ENCODE measurements at regions not wholly inside any gene's neighbourhood (a gene's known extent, or its start where the extent isn't known, plus 50 kb on each side); places are given as distances from the start of the nearest gene placed in this dataset.

GRCh38 chr9:73034962-73035361 lies 82.1 kb upstream of the ALDH1A1 start:
- intact Hi-C loops (cut with micrococcal nuclease) (loop anchor here (5.0 kb wide), 1 partner anchor 38 kb away; no protein-coding TSS in a partner anchor), in situ Hi-C loops (cut with MboI; ENCODE audit: low sequenced_read_pairs) (no loop called here), dilution Hi-C loops (cut with HindIII; ENCODE audit: low sequenced_read_pairs, unreplicated experiment) (no loop called here)
- Histone ChIP-seq H4K20me1 (ENCODE audit: insufficient read depth, low read length) (no peaks in the 10 kb centered on the region), H3K23ac (ENCODE audit: low read depth, low read length) (no peak overlapping the region), H3K56ac (ENCODE audit: extremely low read depth, insufficient read depth, low read length) (no peak overlapping the region), H2AK9ac (replicated peaks; ENCODE audit: low read depth, low read length, poor library complexity) (no peak overlapping the region), H2BK5ac (ENCODE audit: low read depth, low read length, poor library complexity, severe bottlenecking) (no peak overlapping the region), H3K36me3 (ENCODE audit: control insufficient read depth, insufficient read depth, low read length) (no peaks in the 10 kb centered on the region), H3K4ac (ENCODE audit: low read depth, low read length) (no peak overlapping the region), H3K14ac (replicated peaks; ENCODE audit: low read depth, low read length) (no peak overlapping the region), H2BK120ac (ENCODE audit: low read depth, low read length) (no peak overlapping the region), H3K4me3 (ENCODE audit: insufficient read depth, low read depth, low read length) (no peak overlapping the region), H4K8ac (ENCODE audit: low read depth in 2 of 2, low read length in 2 of 2) (no peak overlapping the region), H3K27me3 (ENCODE audit: control insufficient read depth, insufficient read depth, low read length) (peaks cover 4% of the 10 kb centered on the region; the same call in 1 of the 2 replicates), H3K4me2 (ENCODE audit: low read depth, low read length) (no peak overlapping the region), H2AFZ (replicated peaks; ENCODE audit: low read length, poor library complexity) (no peak overlapping the region), H2BK20ac (ENCODE audit: low read depth, low read length) (no peak overlapping the region), H3K4me1 (ENCODE audit: control insufficient read depth, insufficient read depth, low read length) (no peaks in the 10 kb centered on the region), H3K9ac (ENCODE audit: low read depth, low read length) (no peak overlapping the region), H3K27ac (ENCODE audit: insufficient read depth, low read length) (no peak overlapping the region), H3K9me1 (ENCODE audit: insufficient read depth, low read length) (no peaks in the 10 kb centered on the region), H3K18ac (ENCODE audit: low read depth, low read length) (no peak overlapping the region), H4K91ac (ENCODE audit: insufficient read depth, low read depth, low read length) (no peak overlapping the region), H2BK15ac (ENCODE audit: low read depth, low read length) (no peak overlapping the region), H4K5ac (ENCODE audit: low read depth, low read length) (no peak overlapping the region), H3K79me1 (ENCODE audit: low read depth in 1 of 2, low read length in 2 of 2) (no peaks in the 10 kb centered on the region), H2AK5ac (ENCODE audit: low read depth, low read length) (no peak overlapping the region), H3K9me3 (ENCODE audit: control insufficient read depth, insufficient read depth, low read length) (no peaks in the 10 kb centered on the region)
- no peak for DNase-seq
- ChIA-PET CTCF (interaction anchor here (1.2 kb wide), 1 partner anchor 178 kb away, joined by 3 read pairs; no protein-coding TSS in a partner anchor), POLR2A (ENCODE audit: unreplicated experiment) (no interaction called here)
- no CpG with 5 or more reads among the region's 2 CpGs for WGBS, 2 experiments (ENCODE audit: extremely low coverage in 2 of 2, insufficient read length in 1 of 2)
- TF ChIP-seq RFX5 (IDR thresholded peaks at IDR 0.05; ENCODE audit: low read depth, low read length) (no peak), BHLHE40 (IDR thresholded peaks at IDR 0.05; ENCODE audit: low read depth, low read length) (no peak), FOS (IDR thresholded peaks at IDR 0.05; ENCODE audit: low read depth, low read length) (no peak)
- no TSS peak for BruUV-seq (replicated peaks)
- ATAC-seq (ENCODE audit: low read depth) = no peak

All from IMR-90 (cell line).